ENCODE measurements at regions not wholly inside any gene's neighbourhood (a gene's known extent, or its start where the extent isn't known, plus 50 kb on each side); places are given as distances from the start of the nearest gene placed in this dataset.

DNA sequence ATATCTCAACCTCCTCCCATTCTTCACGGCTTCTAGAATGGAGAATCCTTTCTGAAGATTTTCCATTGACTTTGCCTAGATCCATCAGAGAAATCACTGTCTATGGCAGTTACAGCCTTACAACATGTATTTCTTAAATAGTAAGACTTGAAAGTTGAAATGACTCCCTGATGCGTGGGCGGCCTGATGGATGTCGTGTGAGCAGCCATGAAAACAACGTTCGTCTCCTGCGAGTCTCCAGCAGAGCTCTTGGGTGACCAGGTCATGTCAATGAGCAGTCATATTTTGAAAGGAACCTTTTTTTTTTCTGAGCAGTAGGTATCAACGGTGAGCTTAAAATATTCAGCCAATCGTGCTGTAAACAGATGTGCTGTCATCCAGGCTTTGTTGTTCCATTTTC is 139.9 kb upstream of the C14orf180 start:
- DNase-seq (ENCODE audit: low read depth): no peak

GRCh38 chr14:104440297-104440956 is 139.1 kb upstream of the C14orf180 start:
- no peak for DNase-seq (ENCODE audit: low read depth)

- DNase-seq (ENCODE audit: low read depth): no peak
Observed at GRCh38 chr14:104441275-104442106, 138.1 kb upstream of the C14orf180 start.

DNA sequence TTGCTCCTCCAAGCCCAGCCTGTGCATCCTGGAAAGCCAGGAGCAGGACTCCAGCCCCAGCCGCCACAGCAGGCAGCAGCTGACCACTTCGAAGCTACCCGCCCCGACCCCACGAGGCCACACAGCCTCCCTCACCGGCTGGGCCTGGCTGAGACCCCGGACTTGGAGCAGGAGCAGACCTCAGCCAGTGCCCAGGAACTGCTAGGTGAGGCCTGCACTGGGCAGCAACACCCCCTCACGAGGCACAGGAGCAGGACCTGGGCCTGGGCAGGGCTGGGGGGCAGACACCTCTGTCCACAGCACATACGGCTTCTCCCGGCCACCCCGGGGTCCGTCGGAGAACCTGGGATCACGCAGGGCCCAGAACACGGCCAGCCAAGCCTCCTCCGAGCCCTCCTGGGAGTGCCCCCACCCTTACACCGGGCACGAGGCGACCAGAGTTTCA is 137.4 kb upstream of the C14orf180 start:
- DNase-seq (ENCODE audit: low read depth): no peak

DNA sequence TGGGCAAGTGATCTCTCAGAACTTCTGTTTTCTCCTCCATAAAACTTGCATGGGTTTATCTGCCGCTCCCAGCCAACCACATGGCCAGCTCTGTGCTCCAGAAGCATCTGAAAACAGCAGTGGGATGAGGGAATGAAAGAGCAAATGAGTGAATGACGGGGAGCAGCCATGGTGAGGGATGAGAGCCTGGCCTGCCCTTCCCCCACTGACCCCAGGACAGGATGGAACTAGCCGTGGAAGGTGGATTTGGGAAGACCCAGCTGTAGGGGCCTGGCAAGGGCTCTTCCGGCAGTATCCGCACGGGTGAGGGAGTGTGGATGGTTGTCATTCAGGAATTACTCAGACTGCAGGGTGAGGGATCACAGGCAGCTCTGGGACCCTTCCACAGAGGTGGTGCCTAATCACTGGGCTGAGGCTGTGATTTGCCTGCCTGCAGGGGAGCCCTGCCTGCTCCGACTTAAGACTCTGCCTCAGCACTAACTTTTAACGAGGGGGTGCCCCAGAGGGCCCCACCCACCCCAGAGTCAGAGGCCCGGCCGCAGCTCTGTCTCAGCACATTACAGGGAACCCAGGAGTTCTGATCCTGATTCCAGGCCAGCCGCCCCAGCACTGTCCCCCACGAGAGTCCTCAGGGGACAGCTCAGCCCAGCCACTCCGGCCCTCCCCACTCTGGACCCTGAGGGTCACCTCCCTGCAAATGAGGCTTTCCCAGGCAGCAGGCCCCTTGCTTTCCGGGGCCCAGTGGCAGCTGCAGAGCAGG is 136.8 kb upstream of the C14orf180 start:
- no peak for DNase-seq (ENCODE audit: low read depth)

- DNase-seq (ENCODE audit: low read depth): no peak
Observed at GRCh38 chr14:104443391-104444158, 136.0 kb upstream of the C14orf180 start.

- DNase-seq (ENCODE audit: low read depth): no peak
Observed at GRCh38 chr14:104444159-104445030, 135.2 kb upstream of the C14orf180 start.

DNA sequence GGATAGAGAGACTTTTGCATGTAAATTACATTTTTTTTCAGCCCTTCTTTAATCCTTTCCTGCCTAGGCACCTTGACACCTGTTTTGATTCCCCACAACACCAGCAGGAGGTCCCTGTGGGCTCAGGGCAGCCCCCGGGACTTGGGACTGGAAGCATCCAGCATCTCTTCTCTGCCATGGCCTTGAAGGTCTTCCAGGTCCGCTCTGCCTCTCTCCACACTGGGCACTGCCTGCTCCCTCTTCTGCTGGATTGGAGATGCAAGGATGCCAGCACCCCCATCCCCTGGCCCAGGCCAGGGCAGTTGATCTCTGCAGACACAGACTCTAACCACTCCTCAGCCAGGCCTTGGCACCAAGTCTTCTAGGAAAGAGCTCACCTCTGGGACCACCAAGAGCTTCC is 134.5 kb upstream of the C14orf180 start:
- DNase-seq (ENCODE audit: low read depth): no peak

GRCh38 chr14:104445832-104446381 is 133.7 kb upstream of the C14orf180 start:
- DNase-seq (ENCODE audit: low read depth): no peak

DNA sequence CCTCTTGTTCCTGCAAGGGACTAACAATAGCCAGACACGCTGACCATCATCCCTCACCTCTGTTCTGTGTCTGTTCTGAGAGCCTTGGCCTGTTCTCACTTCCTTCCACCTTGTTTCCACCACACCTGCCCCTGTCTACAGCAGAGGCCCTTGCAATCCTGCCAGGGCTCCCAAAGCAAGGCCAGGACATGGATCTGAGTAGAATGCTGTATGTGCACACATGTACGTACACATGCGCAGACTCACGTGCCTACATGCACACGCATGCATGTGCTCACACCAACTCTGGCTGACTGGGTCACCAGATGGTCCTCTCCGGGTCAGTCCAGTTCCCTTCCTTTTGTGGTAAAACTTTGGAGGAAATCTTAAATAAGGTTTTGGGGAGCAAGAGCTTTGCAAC is 133.0 kb upstream of the C14orf180 start:
- DNase-seq (ENCODE audit: low read depth): no peak

- DNase-seq (ENCODE audit: low read depth): no peak
Observed at GRCh38 chr14:104447750-104448149, 131.8 kb upstream of the C14orf180 start.

- DNase-seq (ENCODE audit: low read depth): no peak
Observed at GRCh38 chr14:104448321-104448720, 131.2 kb upstream of the C14orf180 start.

DNA sequence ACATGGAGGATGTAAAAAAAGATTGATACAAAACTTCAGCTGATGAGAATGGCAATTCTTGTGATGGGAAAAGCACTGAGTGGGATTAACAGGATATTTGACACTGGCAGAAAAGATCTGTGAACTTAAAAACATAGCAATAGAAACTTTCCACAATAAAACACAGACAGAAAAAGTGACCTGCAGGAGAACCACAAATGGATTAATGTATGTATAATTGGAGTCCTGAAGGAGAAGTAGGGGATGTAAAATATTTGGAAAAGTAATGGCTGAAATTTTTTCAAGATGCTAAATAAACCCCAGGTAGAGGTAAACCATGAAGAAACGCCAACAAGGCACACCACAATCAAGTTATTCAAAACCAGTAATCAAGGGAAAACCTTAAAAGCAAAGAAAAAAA is 130.8 kb upstream of the C14orf180 start:
- DNase-seq (ENCODE audit: low read depth): no peak

DNA sequence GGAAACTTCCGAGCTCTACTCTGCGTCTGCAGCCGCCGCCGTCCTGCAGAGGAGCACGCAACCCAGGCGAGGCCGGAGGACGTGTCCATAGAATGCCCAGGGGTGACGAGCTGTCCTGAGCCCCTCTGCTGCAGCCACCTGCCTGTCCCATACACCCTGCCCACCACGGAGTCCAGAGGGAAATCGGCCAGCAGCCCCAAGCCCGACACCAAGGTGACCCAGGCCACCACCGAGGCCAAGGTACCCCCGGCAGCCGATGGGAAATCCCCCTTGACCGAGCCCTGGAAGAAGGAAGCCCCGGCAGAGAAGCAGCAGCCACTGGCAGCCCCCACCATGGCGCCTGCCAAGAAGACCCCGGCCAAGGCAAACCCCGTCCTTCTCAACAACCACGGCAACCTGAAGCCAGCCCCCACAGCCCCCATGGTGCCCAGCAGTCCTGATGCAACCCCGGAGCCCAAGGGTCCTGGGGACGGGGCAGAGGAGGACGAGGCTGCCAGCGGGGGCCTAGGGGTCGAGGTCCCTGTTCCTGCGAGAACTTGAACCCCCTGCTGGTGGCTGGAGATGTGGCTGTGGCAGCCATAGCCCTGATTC is 128.7 kb upstream of the C14orf180 start:
- no peak for DNase-seq (ENCODE audit: low read depth)

DNA sequence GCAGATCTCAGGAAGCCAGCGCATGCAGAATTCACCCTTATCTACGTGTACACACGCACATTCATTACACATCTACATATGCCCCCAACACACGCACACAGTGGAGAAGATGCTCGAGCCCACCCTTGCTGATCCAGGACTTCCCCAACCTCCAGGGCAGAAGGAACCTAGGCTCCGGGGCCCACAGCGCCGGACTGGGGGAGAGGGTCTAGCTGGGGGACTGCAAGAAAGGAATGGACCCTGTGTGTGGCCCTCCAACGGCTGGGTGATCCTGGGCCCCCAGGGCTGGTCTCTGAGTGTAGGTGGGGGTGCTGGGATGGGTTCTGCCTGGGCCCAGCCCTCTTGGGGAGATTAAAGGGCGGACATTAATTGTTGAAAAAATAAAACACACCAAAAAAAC is 128.1 kb upstream of the C14orf180 start:
- no peak for DNase-seq (ENCODE audit: low read depth)

- no peak for DNase-seq (ENCODE audit: low read depth)
Observed at GRCh38 chr14:104458845-104459244, 120.7 kb upstream of the C14orf180 start.

DNA sequence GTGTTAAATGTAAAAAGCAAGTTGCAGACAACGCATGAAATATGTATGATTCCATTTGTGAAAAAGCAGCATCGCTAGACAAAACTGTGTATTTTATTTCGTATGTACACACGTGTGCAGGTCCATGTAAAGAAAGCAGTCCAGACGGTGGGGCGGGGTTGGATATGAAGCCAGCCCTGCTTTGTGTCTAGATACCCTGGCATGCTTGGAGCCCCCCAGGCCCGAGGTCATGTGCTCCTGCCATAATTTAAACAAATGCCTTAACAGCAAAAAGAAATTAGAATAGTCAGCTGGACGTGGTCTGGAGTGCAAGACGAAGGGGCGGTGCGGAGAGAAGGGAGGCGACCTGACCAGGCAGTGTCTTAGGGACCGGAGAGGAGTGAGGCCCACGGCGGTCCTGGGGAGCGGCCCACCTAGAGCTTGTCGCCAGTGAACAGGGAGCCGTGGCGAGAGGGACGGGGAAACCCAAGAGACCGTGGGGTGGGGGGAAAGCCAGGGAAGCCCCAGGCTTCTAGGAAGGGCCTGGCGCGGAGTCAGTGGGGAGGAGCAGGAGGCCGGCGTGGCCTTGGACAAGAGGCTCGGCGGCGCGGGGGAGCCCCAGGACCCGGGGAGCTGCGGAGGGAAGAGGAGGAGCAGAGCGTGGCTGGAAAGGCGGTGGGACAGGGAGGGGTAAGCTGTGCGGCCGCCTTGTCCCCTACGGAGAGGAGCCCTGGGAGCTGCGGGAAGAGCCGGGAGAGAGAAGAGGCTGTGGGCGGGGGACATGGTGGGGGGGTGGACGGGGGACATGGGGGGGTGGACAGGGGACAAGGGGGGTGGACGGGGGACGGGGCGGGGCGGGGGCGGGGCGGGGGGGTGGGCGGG is 118.5 kb upstream of the C14orf180 start:
- no peak for DNase-seq (ENCODE audit: low read depth)

GRCh38 chr14:104461676-104462449 is 117.7 kb upstream of the C14orf180 start:
- DNase-seq (ENCODE audit: low read depth): no peak
